Thyroid gland (tissue), 4 donors: ENCODE measurements at regions not wholly inside any gene's neighbourhood (a gene's known extent, or its start where the extent isn't known, plus 50 kb on each side); places are given as distances from the start of the nearest gene placed in this dataset.

Experiments used
- CTCF ChIP-seq, 6 experiments: fragments of 200-600 bp in 3 of 6; fragments of 450-650 bp in 3 of 6; sonication (generic) in 3 of 6; IDR thresholded peaks; one replicate each; pipeline ENCODE4 v1.5.1; 2016 to 2019; ENCODE audit warnings: antibody characterized with exemption in 6 of 6, mild to moderate bottlenecking in 2 of 6, inconsistent platforms in 1 of 6, moderate library complexity in 1 of 6
- POLR2A ChIP-seq, 2 donors: fragments of 450-650 bp; IDR thresholded peaks; one replicate each; pipeline ENCODE4 v1.6.1; 2017; ENCODE audit warnings: antibody characterized with exemption in 2 of 2, mild to moderate bottlenecking in 2 of 2, moderate library complexity in 1 of 2

- TF ChIP-seq CTCF (IDR thresholded peaks at IDR 0.05), result no peak
- TF ChIP-seq POLR2A (IDR thresholded peaks at IDR 0.05), result no peak
Measured at GRCh38 chr14:28895389-28895788, 128.8 kb downstream of the FOXG1 start.
